Activated gamma-delta T cell treated with Interleukin-2 at 50 U/mL for 16 hours (primary cell): ENCODE measurements at regions not wholly inside any gene's neighbourhood (a gene's known extent, or its start where the extent isn't known, plus 50 kb on each side); places are given as distances from the start of the nearest gene placed in this dataset.
"Not testable (repeated sequence)": the region's sequence is repeated elsewhere in the genome, so short reads cannot be mapped to it uniquely, and the experiment has no call there.

Source experiments
- DNase-seq: peaks from one replicate; pipeline ENCODE4 v3.0.0-alpha.2; 2020

- no peak for DNase-seq
Measured at GRCh38 chr3:94413336-94414108, 350.7 kb downstream of the NSUN3 start.

GRCh38 chr3:94414418-94414817 lies 351.6 kb downstream of the NSUN3 start:
- no peak for DNase-seq

- no peak for DNase-seq
Measured at GRCh38 chr3:94416768-94417167, 353.9 kb downstream of the NSUN3 start.

- no peak for DNase-seq
Measured at GRCh38 chr3:94417963-94418455, 355.1 kb downstream of the NSUN3 start.

GRCh38 chr3:94420931-94421330 lies 358.1 kb downstream of the NSUN3 start:
- no peak for DNase-seq

GRCh38 chr3:94423578-94423977 lies 360.7 kb downstream of the NSUN3 start:
- DNase-seq, result no peak

GRCh38 chr3:94429517-94429916 lies 366.7 kb downstream of the NSUN3 start:
- no peak for DNase-seq

GRCh38 chr3:94431876-94432570 lies 369.2 kb downstream of the NSUN3 start:
- no peak for DNase-seq

- DNase-seq, result no peak
Measured at GRCh38 chr3:94433811-94434210, 370.9 kb downstream of the NSUN3 start.

GRCh38 chr3:94440767-94441493 lies 378.1 kb downstream of the NSUN3 start:
- DNase-seq, result no peak

GRCh38 chr3:94441494-94441847 lies 378.6 kb downstream of the NSUN3 start:
- DNase-seq, result no peak

- DNase-seq, result no peak
Measured at GRCh38 chr3:94453864-94454263, 391.0 kb downstream of the NSUN3 start.

GRCh38 chr3:94459167-94459566 lies 396.3 kb downstream of the NSUN3 start:
- DNase-seq, result no peak

GRCh38 chr3:94460931-94461330 lies 398.1 kb downstream of the NSUN3 start:
- no peak for DNase-seq

- DNase-seq, result no peak
Measured at GRCh38 chr3:94462931-94463330, 400.1 kb downstream of the NSUN3 start.

GRCh38 chr3:94472511-94472910 lies 409.6 kb downstream of the NSUN3 start:
- DNase-seq, result no peak

GRCh38 chr3:94481226-94481898 lies 418.5 kb downstream of the NSUN3 start:
- no peak for DNase-seq

GRCh38 chr3:94482686-94483085 lies 419.8 kb downstream of the NSUN3 start:
- DNase-seq, result no peak

- DNase-seq, result no peak
Measured at GRCh38 chr3:94483403-94483802, 420.5 kb downstream of the NSUN3 start.

GRCh38 chr3:94494992-94495391 lies 432.1 kb downstream of the NSUN3 start:
- DNase-seq, result no peak

- DNase-seq, result no peak
Measured at GRCh38 chr3:94500146-94500545, 437.3 kb downstream of the NSUN3 start.

- DNase-seq, result not testable (repeated sequence)
Measured at GRCh38 chr3:94507354-94507753, 444.5 kb downstream of the NSUN3 start.

- no peak for DNase-seq
Measured at GRCh38 chr3:94512876-94513275, 450.0 kb downstream of the NSUN3 start.
